ENCODE measurements at regions not wholly inside any gene's neighbourhood (a gene's known extent, or its start where the extent isn't known, plus 50 kb on each side); places are given as distances from the start of the nearest gene placed in this dataset.
"Not testable (repeated sequence)": the region's sequence is repeated elsewhere in the genome, so short reads cannot be mapped to it uniquely, and the experiment has no call there.

DNA sequence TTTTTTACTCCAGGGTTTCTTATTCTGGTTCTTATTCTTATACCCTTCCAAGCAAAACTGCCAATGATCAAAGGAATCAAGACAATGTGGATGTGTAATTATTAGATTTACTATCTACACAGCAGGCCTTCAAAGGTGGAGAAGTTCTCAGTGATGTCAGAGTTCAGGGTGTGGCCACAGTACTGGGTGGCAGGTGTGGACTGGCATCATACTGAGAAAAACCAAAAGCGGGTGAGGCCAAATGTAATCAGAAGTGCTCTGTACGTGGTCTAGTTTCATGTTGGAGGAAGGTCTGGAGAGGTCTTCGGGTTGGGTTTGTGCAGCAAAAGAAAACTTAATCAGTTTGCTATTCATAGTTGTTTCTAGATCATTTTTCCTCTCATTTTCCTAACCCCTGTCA lies 138.5 kb upstream of the GOLGA6L4 start:
- not testable (repeated sequence) for TF ChIP-seq CTCF (conservative IDR thresholded peaks at IDR 0.05; ENCODE audit: low read depth, low read length); CEBPB (IDR thresholded peaks at IDR 0.05; ENCODE audit: low read depth, low read length); RAD21 (IDR thresholded peaks at IDR 0.05; ENCODE audit: low read length)
- TF ChIP-seq, protein P1, sequence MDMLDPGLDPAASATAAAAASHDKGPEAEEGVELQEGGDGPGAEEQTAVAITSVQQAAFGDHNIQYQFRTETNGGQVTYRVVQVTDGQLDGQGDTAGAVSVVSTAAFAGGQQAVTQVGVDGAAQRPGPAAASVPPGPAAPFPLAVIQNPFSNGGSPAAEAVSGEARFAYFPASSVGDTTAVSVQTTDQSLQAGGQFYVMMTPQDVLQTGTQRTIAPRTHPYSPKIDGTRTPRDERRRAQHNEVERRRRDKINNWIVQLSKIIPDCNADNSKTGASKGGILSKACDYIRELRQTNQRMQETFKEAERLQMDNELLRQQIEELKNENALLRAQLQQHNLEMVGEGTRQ (IDR thresholded peaks at IDR 0.05; ENCODE audit: low read depth, low read length): not testable (repeated sequence)
